BLaER1 (cell line): ENCODE measurements at regions not wholly inside any gene's neighbourhood (a gene's known extent, or its start where the extent isn't known, plus 50 kb on each side); places are given as distances from the start of the nearest gene placed in this dataset.
A peak's percentile ranks its signal among the peaks of the same experiment; 100 is the strongest.
"Not testable (repeated sequence)": the region's sequence is repeated elsewhere in the genome, so short reads cannot be mapped to it uniquely, and the experiment has no call there.

Experiments used
- H3K27ac ChIP-seq: shearing (Covaris generic); formaldehyde crosslinking; 2 replicates; pipeline ENCODE4 v1.8.1; 2022
- H3K27me3 ChIP-seq: shearing (Covaris generic); formaldehyde crosslinking; 2 replicates; pipeline ENCODE4 v1.8.1; 2022
- H3K36me3 ChIP-seq: shearing (Covaris generic); formaldehyde crosslinking; 2 replicates; pipeline ENCODE4 v1.8.1; 2022
- H3K4me1 ChIP-seq: shearing (Covaris generic); formaldehyde crosslinking; 2 replicates; pipeline ENCODE4 v1.8.1; 2022
- H3K4me2 ChIP-seq: shearing (Covaris generic); formaldehyde crosslinking; 2 replicates; pipeline ENCODE4 v1.8.1; 2022
- H3K4me3 ChIP-seq: shearing (Covaris generic); formaldehyde crosslinking; 2 replicates; pipeline ENCODE4 v1.8.1; 2022
- H3K9ac ChIP-seq: shearing (Covaris generic); formaldehyde crosslinking; 2 replicates; pipeline ENCODE4 v1.8.1; 2022
- H3K9me3 ChIP-seq: shearing (Covaris generic); formaldehyde crosslinking; 2 replicates; pipeline ENCODE4 v1.8.1; 2022
- H4K20me1 ChIP-seq: shearing (Covaris generic); formaldehyde crosslinking; 2 replicates; pipeline ENCODE4 v1.8.1; 2022
- Cebpa-rat ChIP-seq: shearing (Covaris generic); IDR thresholded peaks from 2 replicates; pipeline ENCODE4 v1.8.1; 2022

- H3K9ac ChIP-seq: no peak overlapping the region
- no peaks in the 10 kb centered on the region for H3K9me3 ChIP-seq
- H3K4me2 ChIP-seq: no peak overlapping the region
- no peak for TF ChIP-seq Cebpa-rat
- H3K27ac ChIP-seq: no peak overlapping the region
- H3K36me3 ChIP-seq: no peaks in the 10 kb centered on the region
- no peaks in the 10 kb centered on the region for H3K4me1 ChIP-seq
- no peaks in the 10 kb centered on the region for H3K27me3 ChIP-seq
- H3K4me3 ChIP-seq: no peak overlapping the region
- no peaks in the 10 kb centered on the region for H4K20me1 ChIP-seq
These were observed 1664.6 kb upstream of the ADGRL3 start for GRCh38 chr4:59535541-59535940.

- H3K4me3 ChIP-seq: no peak overlapping the region
- no peak overlapping the region for H3K4me2 ChIP-seq
These were observed 1663.7 kb upstream of the ADGRL3 start for GRCh38 chr4:59536428-59536827.

GRCh38 chr4:59537246-59537886, 1662.8 kb upstream of the ADGRL3 start:
- H3K36me3 ChIP-seq: no peaks in the 10 kb centered on the region
- no peak overlapping the region for H3K4me2 ChIP-seq
- no peaks in the 10 kb centered on the region for H3K4me1 ChIP-seq
- no peaks in the 10 kb centered on the region for H4K20me1 ChIP-seq
- TF ChIP-seq Cebpa-rat: no peak
- no peaks in the 10 kb centered on the region for H3K27me3 ChIP-seq
- no peaks in the 10 kb centered on the region for H3K9me3 ChIP-seq
- H3K27ac ChIP-seq: no peak overlapping the region
- H3K9ac ChIP-seq: no peak overlapping the region
- no peak overlapping the region for H3K4me3 ChIP-seq

More at GRCh38 chr4:59536428-59536827, 1663.7 kb upstream of the ADGRL3 start:
- TF ChIP-seq Cebpa-rat: no peak
- H3K9me3 ChIP-seq: no peaks in the 10 kb centered on the region
- no peaks in the 10 kb centered on the region for H3K36me3 ChIP-seq
- H3K9ac ChIP-seq: no peak overlapping the region
- H4K20me1 ChIP-seq: no peaks in the 10 kb centered on the region
- H3K27ac ChIP-seq: no peak overlapping the region
- no peaks in the 10 kb centered on the region for H3K4me1 ChIP-seq
- no peaks in the 10 kb centered on the region for H3K27me3 ChIP-seq

- H3K9me3 ChIP-seq: no peaks in the 10 kb centered on the region
- H3K4me3 ChIP-seq: no peak overlapping the region
- no peak overlapping the region for H3K4me2 ChIP-seq
- H4K20me1 ChIP-seq: no peaks in the 10 kb centered on the region
- H3K4me1 ChIP-seq: no peaks in the 10 kb centered on the region
- no peak overlapping the region for H3K27ac ChIP-seq
- H3K9ac ChIP-seq: no peak overlapping the region
- H3K36me3 ChIP-seq: no peaks in the 10 kb centered on the region
- TF ChIP-seq Cebpa-rat: no peak
- no peaks in the 10 kb centered on the region for H3K27me3 ChIP-seq
These were observed 1660.7 kb upstream of the ADGRL3 start for GRCh38 chr4:59539401-59539800.

GRCh38 chr4:59540311-59540710, 1659.8 kb upstream of the ADGRL3 start:
- Histone ChIP-seq H3K27me3 (no peaks in the 10 kb centered on the region), H3K4me2 (no peak overlapping the region), H3K4me3 (no peak overlapping the region), H3K27ac (no peak overlapping the region), H4K20me1 (no peaks in the 10 kb centered on the region), H3K4me1 (no peaks in the 10 kb centered on the region), H3K9ac (no peak overlapping the region), H3K9me3 (no peaks in the 10 kb centered on the region), H3K36me3 (no peaks in the 10 kb centered on the region)
- TF ChIP-seq Cebpa-rat: no peak

DNA sequence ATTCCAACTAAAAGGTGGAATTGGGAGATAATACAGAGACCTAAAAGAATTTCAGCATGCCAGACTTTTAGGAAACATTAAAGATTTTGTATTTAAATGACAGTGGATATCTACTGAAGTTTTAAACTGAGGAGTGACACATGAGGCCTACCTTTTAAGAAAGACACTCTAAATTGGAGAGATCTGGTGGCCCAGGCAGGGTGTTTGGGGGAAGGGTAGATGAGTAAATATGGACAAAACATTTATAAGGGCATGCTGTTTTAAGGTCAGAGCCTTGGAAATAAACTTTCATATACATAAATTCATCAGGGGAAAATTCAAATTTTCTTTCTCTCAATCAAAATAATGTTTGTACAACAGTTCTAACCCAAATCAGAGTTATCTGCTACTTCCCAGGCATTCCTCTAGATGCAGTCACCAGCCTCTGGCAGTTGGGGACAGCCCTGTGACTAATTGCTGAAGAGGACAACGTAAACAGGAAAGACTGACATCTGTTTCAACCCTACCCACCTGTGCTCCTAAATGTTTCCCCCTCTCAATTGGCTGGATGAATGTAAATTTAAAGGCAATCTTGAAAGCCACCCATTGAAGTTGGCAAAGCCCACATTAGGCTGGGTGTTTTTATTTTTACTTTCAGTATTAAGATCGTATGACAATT, 1646.9 kb upstream of the ADGRL3 start:
- H3K4me1 ChIP-seq: no peaks in the 10 kb centered on the region
- no peak overlapping the region for H3K27ac ChIP-seq

GRCh38 chr4:59553721-59554091, 1646.4 kb upstream of the ADGRL3 start:
- Histone ChIP-seq H3K4me2 (peak overlapping the region; percentile 42), H3K27me3 (no peaks in the 10 kb centered on the region), H3K9ac (no peak overlapping the region), H4K20me1 (no peaks in the 10 kb centered on the region), H3K36me3 (no peaks in the 10 kb centered on the region), H3K4me1 (no peaks in the 10 kb centered on the region), H3K27ac (no peak overlapping the region), H3K9me3 (no peaks in the 10 kb centered on the region), H3K4me3 (no peak overlapping the region)
- no peak for TF ChIP-seq Cebpa-rat

More for the DNA sequence above, 1646.9 kb upstream of the ADGRL3 start:
- no peak for TF ChIP-seq Cebpa-rat
- Histone ChIP-seq H3K36me3 (no peaks in the 10 kb centered on the region), H3K27me3 (no peaks in the 10 kb centered on the region), H3K4me2 (peak overlapping the region; percentile 42), H3K9ac (no peak overlapping the region), H3K4me3 (no peak overlapping the region), H4K20me1 (no peaks in the 10 kb centered on the region), H3K9me3 (no peaks in the 10 kb centered on the region)

DNA sequence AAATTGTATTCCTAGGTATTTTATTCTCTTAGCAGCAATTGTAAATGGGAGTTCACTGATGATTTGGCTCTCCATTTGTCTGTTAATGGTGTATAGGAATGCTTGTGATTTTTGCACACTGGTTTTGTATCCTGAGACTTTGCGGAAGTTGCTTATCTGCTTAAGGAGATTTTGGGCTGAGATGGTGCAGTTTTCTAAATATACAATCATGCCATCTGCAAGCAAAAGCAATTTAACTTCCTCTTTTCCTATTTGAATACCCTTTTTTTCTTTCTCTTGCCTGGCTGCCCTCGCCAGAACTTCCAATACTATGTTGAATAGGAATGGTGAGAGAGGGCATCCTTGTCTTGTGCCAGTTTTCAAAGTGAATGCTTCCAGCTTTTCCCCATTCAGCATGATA, 1643.9 kb upstream of the ADGRL3 start:
- H3K36me3 ChIP-seq, H4K20me1 ChIP-seq, H3K9me3 ChIP-seq, H3K9ac ChIP-seq, H3K4me1 ChIP-seq, H3K27ac ChIP-seq, H3K4me2 ChIP-seq, H3K27me3 ChIP-seq, H3K4me3 ChIP-seq: not testable (repeated sequence)

GRCh38 chr4:59560141-59560648, 1639.9 kb upstream of the ADGRL3 start:
- not testable (repeated sequence) for H3K4me2 ChIP-seq, H3K36me3 ChIP-seq, H3K9ac ChIP-seq, H3K4me3 ChIP-seq, H4K20me1 ChIP-seq, H3K27ac ChIP-seq, H3K4me1 ChIP-seq, H3K9me3 ChIP-seq, H3K27me3 ChIP-seq

DNA sequence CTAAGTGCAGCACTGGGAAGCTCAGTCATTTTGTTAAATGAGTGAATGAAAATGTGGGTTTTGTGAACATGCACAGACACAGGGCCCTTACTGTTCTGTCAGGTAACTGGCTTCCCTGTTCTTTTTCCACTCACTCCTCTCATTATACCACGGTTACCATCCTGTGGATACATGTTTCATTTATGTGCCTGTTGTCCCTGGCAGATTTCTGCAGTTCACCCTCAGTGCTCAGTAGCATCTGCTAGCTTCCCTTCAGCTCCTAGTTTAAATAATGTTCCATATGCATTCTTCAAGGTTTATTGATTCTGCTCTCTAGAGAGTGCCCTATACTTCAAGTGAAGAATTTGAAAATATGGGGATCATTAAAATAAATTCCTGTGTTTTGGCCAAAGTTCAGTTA, 1634.3 kb upstream of the ADGRL3 start:
- TF ChIP-seq Cebpa-rat: no peak
- Histone ChIP-seq H3K4me3 (no peak overlapping the region), H4K20me1 (no peaks in the 10 kb centered on the region), H3K4me1 (no peaks in the 10 kb centered on the region), H3K27ac (no peak overlapping the region), H3K9ac (no peak overlapping the region), H3K27me3 (no peaks in the 10 kb centered on the region), H3K9me3 (no peaks in the 10 kb centered on the region), H3K36me3 (no peaks in the 10 kb centered on the region), H3K4me2 (no peak overlapping the region)
